Pons (tissue), 1 donor: ENCODE measurements at regions not wholly inside any gene's neighbourhood (a gene's known extent, or its start where the extent isn't known, plus 50 kb on each side); places are given as distances from the start of the nearest gene placed in this dataset.

Experiments
- DNase-seq: peaks from one replicate; pipeline ENCODE4 v3.0.0-alpha.2; 2016; ENCODE audit warnings: low spot score

GRCh38 chr3:35946854-35947515 lies 307.7 kb downstream of the ARPP21 start:
- no peak for DNase-seq

GRCh38 chr3:35950021-35950420 lies 310.7 kb downstream of the ARPP21 start:
- no peak for DNase-seq

GRCh38 chr3:35954413-35954812 lies 315.1 kb downstream of the ARPP21 start:
- no peak for DNase-seq

GRCh38 chr3:35965908-35966307 lies 326.6 kb downstream of the ARPP21 start:
- peak; percentile 60 for DNase-seq

- no peak for DNase-seq
Observed at GRCh38 chr3:35966629-35967464, 327.5 kb downstream of the ARPP21 start.

- DNase-seq: no peak
Observed at GRCh38 chr3:35968043-35968622, 328.8 kb downstream of the ARPP21 start.

GRCh38 chr3:35969406-35969805 lies 330.1 kb downstream of the ARPP21 start:
- no peak for DNase-seq

GRCh38 chr3:35970793-35971192 lies 331.5 kb downstream of the ARPP21 start:
- DNase-seq: no peak

GRCh38 chr3:35971686-35972085 lies 332.4 kb downstream of the ARPP21 start:
- DNase-seq: no peak

GRCh38 chr3:35974872-35975271 lies 335.5 kb downstream of the ARPP21 start:
- no peak for DNase-seq

- DNase-seq: no peak
Observed at GRCh38 chr3:35986161-35986560, 346.8 kb downstream of the ARPP21 start.

GRCh38 chr3:35987386-35987785 lies 348.1 kb downstream of the ARPP21 start:
- no peak for DNase-seq

GRCh38 chr3:35992041-35992440 lies 352.7 kb downstream of the ARPP21 start:
- no peak for DNase-seq

- no peak for DNase-seq
Observed at GRCh38 chr3:36011791-36012190, 368.5 kb upstream of the STAC start.

GRCh38 chr3:36013425-36013824 lies 366.9 kb upstream of the STAC start:
- no peak for DNase-seq

GRCh38 chr3:36025232-36025631 lies 355.1 kb upstream of the STAC start:
- no peak for DNase-seq

- no peak for DNase-seq
Observed at GRCh38 chr3:36032180-36033047, 347.9 kb upstream of the STAC start.

GRCh38 chr3:36058404-36059030 lies 321.8 kb upstream of the STAC start:
- DNase-seq: no peak

- DNase-seq: no peak
Observed at GRCh38 chr3:36060950-36061349, 319.4 kb upstream of the STAC start.

- no peak for DNase-seq
Observed at GRCh38 chr3:36063992-36064391, 316.3 kb upstream of the STAC start.

- no peak for DNase-seq
Observed at GRCh38 chr3:36065321-36065720, 315.0 kb upstream of the STAC start.

GRCh38 chr3:36075491-36075890 lies 304.8 kb upstream of the STAC start:
- no peak for DNase-seq
